A673 (cell line): ENCODE measurements at regions not wholly inside any gene's neighbourhood (a gene's known extent, or its start where the extent isn't known, plus 50 kb on each side); places are given as distances from the start of the nearest gene placed in this dataset.

Source experiments
- CTCF ChIP-seq: fragments of 300-800, 200-600 bp; sonication (generic); conservative IDR thresholded peaks from 2 replicates; pipeline ENCODE4 v1.5.1; 2017; ENCODE audit warnings: low read depth, mild to moderate bottlenecking, antibody characterized with exemption, low read length, moderate library complexity, mixed read lengths
- EZH2 ChIP-seq: fragments of 200-600 bp; sonication (generic); IDR thresholded peaks from 2 replicates; pipeline ENCODE4 v1.6.1; 2017; ENCODE audit warnings: borderline replicate concordance, low read depth, mild to moderate bottlenecking, mixed read lengths, antibody characterized with exemption, low read length; ENCODE audit not compliant: poor library complexity, severe bottlenecking

- TF ChIP-seq EZH2 (no peak), CTCF (no peak)
Observed at GRCh38 chr9:30977965-30978364, 1406.5 kb upstream of the ACO1 start.
